MCF 10A (cell line): ENCODE measurements at regions not wholly inside any gene's neighbourhood (a gene's known extent, or its start where the extent isn't known, plus 50 kb on each side); places are given as distances from the start of the nearest gene placed in this dataset.

Source experiments
- BruUV-seq: library from RNA; stranded (reverse); fragments of 400-500 nt; replicated peaks from 2 replicates; lab custom pipeline; 2021; lab: Mats Ljungman, UMichigan
- CTCF ChIA-PET: fragments of 300-600 bp; sonication (Branson Sonifier 250); formaldehyde crosslinking; extraction: SDS; loops from one replicate; lab custom pipeline; 2021; ENCODE audit warnings: antibody characterized with exemption, inconsistent platforms; lab: Yijun Ruan, JAX
- POLR2A ChIA-PET: fragments of 300-600, 350-650 bp; sonication (Branson Sonifier 250); formaldehyde crosslinking; extraction: SDS; loops from one replicate; lab custom pipeline; 2020; ENCODE audit warnings: antibody characterized with exemption, inconsistent platforms; lab: Yijun Ruan, JAX
- DNase-seq: peaks from one replicate; pipeline ENCODE4 v3.0.0-alpha.2; 2018; ENCODE audit not compliant: unreplicated experiment
- H3K27ac Mint-ChIP-seq: one replicate; pipeline ENCODE4 v1.8.0; 2022; ENCODE audit warnings: mild to moderate bottlenecking, low read depth, mixed read lengths; ENCODE audit not compliant: unreplicated experiment
- H3K27me3 Mint-ChIP-seq: one replicate; pipeline ENCODE4 v1.8.0; 2022; ENCODE audit warnings: mixed read lengths; ENCODE audit not compliant: insufficient read depth, unreplicated experiment
- H3K36me3 Mint-ChIP-seq: one replicate; pipeline ENCODE4 v1.8.0; 2022; ENCODE audit warnings: mild to moderate bottlenecking, moderate library complexity, mixed read lengths; ENCODE audit not compliant: insufficient read depth, unreplicated experiment
- H3K4me1 Mint-ChIP-seq: one replicate; pipeline ENCODE4 v1.8.0; 2022; ENCODE audit warnings: mixed read lengths; ENCODE audit not compliant: insufficient read depth, unreplicated experiment
- H3K4me3 Mint-ChIP-seq: one replicate; pipeline ENCODE4 v1.8.0; 2022; ENCODE audit warnings: mild to moderate bottlenecking, moderate library complexity, mixed read lengths; ENCODE audit not compliant: unreplicated experiment
- H3K9me3 Mint-ChIP-seq: one replicate; pipeline ENCODE4 v1.8.0; 2022; ENCODE audit warnings: mixed read lengths; ENCODE audit not compliant: unreplicated experiment
- intact Hi-C: fragments of 100-400 bp; cut with micrococcal nuclease; formaldehyde crosslinking; loops from 2 replicates; pipeline ENCODE4 v1.14.1; 2022
- TF ChIP-seq, protein P1 (sequence below): fragments of 200-600 bp; IDR thresholded peaks from one replicate; pipeline ENCODE4 v1.8.0; 2022; ENCODE audit warnings: antibody characterized with exemption, mild to moderate bottlenecking; ENCODE audit not compliant: unreplicated experiment

DNA sequence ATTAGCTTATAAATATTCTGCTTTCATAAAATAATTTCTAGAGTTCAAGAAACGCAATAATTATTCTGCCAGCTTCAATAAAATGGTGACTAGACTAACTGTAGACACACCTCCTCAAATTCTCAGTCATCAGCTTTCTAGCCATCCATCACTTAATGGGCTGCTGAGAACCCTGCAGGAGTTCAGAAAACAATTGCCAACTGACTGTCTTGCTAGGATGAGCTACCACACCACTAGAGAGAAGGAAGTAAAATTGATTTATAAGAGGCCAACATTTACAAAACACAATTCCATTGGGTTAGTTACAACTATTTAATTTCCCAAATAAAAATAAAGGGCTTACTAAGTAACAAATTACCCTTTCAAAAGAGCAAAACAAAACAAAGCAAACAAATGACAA is 126.5 kb upstream of the PAPPA start:
- ChIA-PET CTCF (no interaction called here), POLR2A (interaction anchor here (0.6 to 1.3 kb wide), 5 partner anchors 9 to 82 kb away, joined by 3 to 6 read pairs (median 3); no protein-coding TSS in a partner anchor)
- H3K27me3 Mint-ChIP-seq: no peaks in the 10 kb centered on the region
- BruUV-seq: no TSS peak
- peaks cover 6% of the 10 kb centered on the region for H3K4me1 Mint-ChIP-seq
- peak overlapping the region; percentile 86 for H3K27ac Mint-ChIP-seq
- intact Hi-C loops: no loop called here
- no peak for DNase-seq
- TF ChIP-seq, protein P1, sequence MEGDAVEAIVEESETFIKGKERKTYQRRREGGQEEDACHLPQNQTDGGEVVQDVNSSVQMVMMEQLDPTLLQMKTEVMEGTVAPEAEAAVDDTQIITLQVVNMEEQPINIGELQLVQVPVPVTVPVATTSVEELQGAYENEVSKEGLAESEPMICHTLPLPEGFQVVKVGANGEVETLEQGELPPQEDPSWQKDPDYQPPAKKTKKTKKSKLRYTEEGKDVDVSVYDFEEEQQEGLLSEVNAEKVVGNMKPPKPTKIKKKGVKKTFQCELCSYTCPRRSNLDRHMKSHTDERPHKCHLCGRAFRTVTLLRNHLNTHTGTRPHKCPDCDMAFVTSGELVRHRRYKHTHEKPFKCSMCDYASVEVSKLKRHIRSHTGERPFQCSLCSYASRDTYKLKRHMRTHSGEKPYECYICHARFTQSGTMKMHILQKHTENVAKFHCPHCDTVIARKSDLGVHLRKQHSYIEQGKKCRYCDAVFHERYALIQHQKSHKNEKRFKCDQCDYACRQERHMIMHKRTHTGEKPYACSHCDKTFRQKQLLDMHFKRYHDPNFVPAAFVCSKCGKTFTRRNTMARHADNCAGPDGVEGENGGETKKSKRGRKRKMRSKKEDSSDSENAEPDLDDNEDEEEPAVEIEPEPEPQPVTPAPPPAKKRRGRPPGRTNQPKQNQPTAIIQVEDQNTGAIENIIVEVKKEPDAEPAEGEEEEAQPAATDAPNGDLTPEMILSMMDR: no peak
- peaks cover 7% of the 10 kb centered on the region for H3K9me3 Mint-ChIP-seq
- no peak overlapping the region for H3K4me3 Mint-ChIP-seq
- H3K36me3 Mint-ChIP-seq: peaks cover 55% of the 10 kb centered on the region

DNA sequence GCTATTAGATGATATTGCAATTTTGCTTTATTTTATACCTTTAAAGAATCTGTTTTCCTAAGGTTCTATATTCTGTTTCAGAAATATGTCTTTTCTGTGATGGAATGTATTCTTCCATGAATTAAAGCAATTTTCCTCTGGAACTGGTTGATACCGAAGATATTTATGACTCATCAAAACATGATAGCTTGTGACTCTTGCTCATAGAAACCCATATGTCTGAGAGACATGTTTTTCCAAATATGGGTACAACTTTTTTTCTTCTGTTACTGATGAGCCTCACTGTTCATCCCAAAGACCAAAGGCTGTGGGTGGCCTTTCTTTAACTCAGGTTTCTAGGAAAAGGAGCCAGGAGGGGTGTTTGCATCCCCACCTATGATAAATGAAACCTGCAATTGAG is 126.1 kb upstream of the PAPPA start:
- ChIA-PET CTCF (no interaction called here), POLR2A (interaction anchor here (0.8 to 1.3 kb wide), 4 partner anchors 10 to 83 kb away, joined by 3 to 4 read pairs (median 3); no protein-coding TSS in a partner anchor)
- TF ChIP-seq, protein P1: no peak
- intact Hi-C loops: no loop called here
- peak; percentile 49 for DNase-seq
- Mint-ChIP-seq H3K27me3 (no peaks in the 10 kb centered on the region), H3K4me3 (no peak overlapping the region), H3K27ac (peak overlapping the region; percentile 86), H3K4me1 (peaks cover 6% of the 10 kb centered on the region), H3K36me3 (peaks cover 55% of the 10 kb centered on the region), H3K9me3 (peaks cover 7% of the 10 kb centered on the region)
- BruUV-seq: no TSS peak

DNA sequence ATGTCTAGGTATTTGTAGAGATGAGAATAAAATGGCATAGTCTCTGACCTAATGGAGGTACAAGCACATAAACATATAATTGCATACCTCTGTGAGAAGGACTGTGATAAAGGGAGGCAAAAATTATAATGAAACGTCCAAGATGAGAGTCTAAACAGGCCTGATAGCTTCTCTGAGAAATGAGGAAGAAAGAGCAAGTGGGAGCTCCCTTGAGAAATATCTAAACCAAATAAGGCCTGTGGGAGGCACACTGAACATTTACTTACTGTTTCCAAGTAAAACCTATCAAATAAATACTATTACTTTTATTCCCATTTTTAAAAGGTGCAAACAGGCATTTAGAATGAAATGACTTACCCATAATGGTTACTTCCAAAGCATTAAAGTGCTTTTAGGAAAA is 125.6 kb upstream of the PAPPA start:
- intact Hi-C loops: no loop called here
- no peak for DNase-seq
- Mint-ChIP-seq H3K36me3 (peaks cover 55% of the 10 kb centered on the region), H3K4me3 (no peak overlapping the region), H3K4me1 (peaks cover 6% of the 10 kb centered on the region), H3K9me3 (peaks cover 7% of the 10 kb centered on the region), H3K27ac (peak overlapping the region; percentile 86), H3K27me3 (no peaks in the 10 kb centered on the region)
- no TSS peak for BruUV-seq
- ChIA-PET CTCF (no interaction called here), POLR2A (interaction anchor here (0.8 to 1.3 kb wide), 4 partner anchors 10 to 83 kb away, joined by 3 to 4 read pairs (median 3); no protein-coding TSS in a partner anchor)
- TF ChIP-seq, protein P1: no peak

DNA sequence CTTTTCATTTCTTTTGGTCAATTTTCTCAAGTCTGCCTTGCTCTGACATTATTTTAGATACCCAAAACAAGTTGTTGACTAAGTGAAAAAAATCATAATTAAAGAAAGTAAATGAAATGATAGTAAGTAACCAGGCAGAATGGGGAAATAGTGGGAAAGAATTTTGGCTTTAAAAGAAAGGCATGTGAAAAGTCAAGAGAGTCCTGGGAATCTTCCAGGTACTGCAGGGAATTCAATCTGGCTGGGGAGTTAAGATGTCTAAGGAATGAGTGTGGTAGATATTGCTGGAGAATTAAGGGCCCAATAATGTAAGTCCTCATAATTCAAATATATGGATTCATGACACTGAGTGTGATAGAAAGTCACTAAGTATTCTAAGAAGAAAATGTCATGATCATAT is 123.1 kb upstream of the PAPPA start:
- TF ChIP-seq, protein P1: no peak
- Mint-ChIP-seq H3K27ac (no peak overlapping the region), H3K4me3 (no peak overlapping the region), H3K27me3 (no peaks in the 10 kb centered on the region), H3K4me1 (peaks cover 6% of the 10 kb centered on the region), H3K36me3 (peaks cover 59% of the 10 kb centered on the region), H3K9me3 (peaks cover 7% of the 10 kb centered on the region)
- no peak for DNase-seq
- POLR2A ChIA-PET: no interaction called here
- intact Hi-C loops: no loop called here
- CTCF ChIA-PET: interaction anchor here (1.0 kb wide), 1 partner anchor 19 kb away, joined by 3 read pairs; no protein-coding TSS in a partner anchor
- no TSS peak for BruUV-seq
